Adrenal gland (tissue), 9 donors: ENCODE measurements at regions not wholly inside any gene's neighbourhood (a gene's known extent, or its start where the extent isn't known, plus 50 kb on each side); places are given as distances from the start of the nearest gene placed in this dataset.
A peak's percentile ranks its signal among the peaks of the same experiment; 100 is the strongest.

Source experiments
- DNase-seq, 7 donors: peaks; one replicate each; pipeline ENCODE4 v3.0.0-alpha.2; 2019 to 2020
- H3K27ac ChIP-seq, 5 donors: fragments of 200-600 bp; sonication (generic) in 4 of 5; 1 replicate in 3 of 5; 2 replicates in 2 of 5; pipeline versions ENCODE4 v1.5.1 to v1.8.0; 2016 to 2020; ENCODE audit warnings: mild to moderate bottlenecking in 1 of 5
- H3K27me3 ChIP-seq: fragments of 200-600 bp; 2 replicates; pipeline ENCODE4 v1.8.0; 2021
- H3K36me3 ChIP-seq, 2 donors: fragments of 200-600 bp; replicated peaks in 1 of 2; 1 replicate in 1 of 2; 2 replicates in 1 of 2; pipeline versions ENCODE4 v1.5.1 to v1.8.0; 2018 to 2022
- H3K4me1 ChIP-seq, 2 donors: fragments of 200-600 bp; replicated peaks in 1 of 2; 1 replicate in 1 of 2; 2 replicates in 1 of 2; pipeline versions ENCODE4 v1.5.1 to v1.8.0; 2018 to 2021
- H3K4me3 ChIP-seq, 4 donors: fragments of 200-600 bp; sonication (generic) in 3 of 4; one replicate each; pipeline ENCODE4 v1.5.1; 2016 to 2018
- H3K9me3 ChIP-seq, 3 donors: fragments of 200-600 bp; sonication (generic) in 1 of 3; replicated peaks in 1 of 3; 1 replicate in 2 of 3; 2 replicates in 1 of 3; pipeline versions ENCODE4 v1.5.1 to v1.8.0; 2016 to 2021
- CTCF ChIP-seq, 6 experiments: fragments of 450-650 bp in 4 of 6; fragments of 200-600 bp in 2 of 6; sonication (generic) in 1 of 6; IDR thresholded peaks; 1 replicate in 5 of 6; 2 replicates in 1 of 6; pipeline versions ENCODE4 v1.5.1 to v1.8.0; 2016 to 2021; ENCODE audit warnings: antibody characterized with exemption in 6 of 6, mild to moderate bottlenecking in 2 of 6, moderate library complexity in 1 of 6
- POLR2A ChIP-seq, 2 donors: fragments of 450-650 bp; IDR thresholded peaks; one replicate each; pipeline ENCODE4 v1.6.1; 2017; ENCODE audit warnings: antibody characterized with exemption in 2 of 2, mild to moderate bottlenecking in 2 of 2, moderate library complexity in 1 of 2
- WGBS, 4 donors: extraction: QIAGEN DNeasy Blood & Tissue Kit in 2 of 4; methylation state at CpG; one replicate each; pipeline versions ENCODE4 v1.1.5 to v1.1.7; 2013 to 2017; 5-methylcytosine and 5-hydroxymethylcytosine counted together
- intact Hi-C, 2 donors: fragments of 100-400 bp; cut with DNase I; formaldehyde crosslinking; loops; one replicate each; pipeline versions ENCODE4 v1.14.1 to v1.15.0; 2022 to 2023
- donor health status: healthy with polysubstance abuse.
- donor health status: Bipolar disorder and iron deficiency.
- donor health status: DM: yes; HTN: yes; CAD: no.
- donor health status: DM: no; HTN: no; CAD: no.
- donor health status: DM: no; HTN: no; CAD: no.

GRCh38 chr14:71625175-71625574 is 307.1 kb upstream of the RGS6 start:
- Histone ChIP-seq H3K9me3 (no peaks in the 10 kb centered on the region), H3K36me3 (no peaks in the 10 kb centered on the region), H3K4me1 (peaks cover 0 to 4% of the 10 kb centered on the region in 2 donors), H3K27ac (no peak overlapping the region), H3K27me3 (no peaks in the 10 kb centered on the region), H3K4me3 (no peak overlapping the region)
- DNase-seq = peak in 1 of 7 donors; percentile 24
- intact Hi-C loops = no loop called here
- WGBS, 4 donors = 93 to 98% (median 95%) methylated on average over 6 of the region's 6 CpGs
- TF ChIP-seq POLR2A (IDR thresholded peaks at IDR 0.05) = no peak

GRCh38 chr14:71625891-71626701 is 306.1 kb upstream of the RGS6 start:
- DNase-seq = no peak
- no peak for TF ChIP-seq POLR2A (IDR thresholded peaks at IDR 0.05)
- no peak for TF ChIP-seq CTCF (IDR thresholded peaks at IDR 0.05)
- 75 to 86% (median 78%) methylated on average over 6 of the region's 6 CpGs for WGBS, 4 donors
- intact Hi-C loops = no loop called here
- H3K4me1 ChIP-seq = peaks cover 0 to 4% of the 10 kb centered on the region in 2 donors
- H3K27me3 ChIP-seq = no peaks in the 10 kb centered on the region
- no peak overlapping the region for H3K4me3 ChIP-seq
- H3K27ac ChIP-seq = no peak overlapping the region
- H3K9me3 ChIP-seq = no peaks in the 10 kb centered on the region
- H3K36me3 ChIP-seq = no peaks in the 10 kb centered on the region

- Histone ChIP-seq H3K36me3 (no peaks in the 10 kb centered on the region), H3K9me3 (no peaks in the 10 kb centered on the region), H3K4me1 (peaks cover 0 to 4% of the 10 kb centered on the region in 2 donors), H3K27ac (no peak overlapping the region), H3K4me3 (no peak overlapping the region), H3K27me3 (no peaks in the 10 kb centered on the region)
- intact Hi-C loops = no loop called here
- no peak for TF ChIP-seq POLR2A (IDR thresholded peaks at IDR 0.05)
- TF ChIP-seq CTCF (IDR thresholded peaks at IDR 0.05) = no peak
- no peak for DNase-seq
These were observed 303.8 kb upstream of the RGS6 start for GRCh38 chr14:71628433-71628832.

- no peaks in the 10 kb centered on the region for H3K27me3 ChIP-seq
- intact Hi-C loops = no loop called here
- no peak overlapping the region for H3K4me3 ChIP-seq
- no peak for DNase-seq
- no peaks in the 10 kb centered on the region for H3K9me3 ChIP-seq
- TF ChIP-seq POLR2A (IDR thresholded peaks at IDR 0.05) (no peak), CTCF (IDR thresholded peaks at IDR 0.05) (no peak)
- H3K4me1 ChIP-seq = peaks cover 0 to 4% of the 10 kb centered on the region in 2 donors
- WGBS, 4 donors = 91 to 100% (median 93%) methylated on average over 1 of the region's 1 CpG
- no peaks in the 10 kb centered on the region for H3K36me3 ChIP-seq
- no peak overlapping the region for H3K27ac ChIP-seq
These were observed 303.0 kb upstream of the RGS6 start for GRCh38 chr14:71629250-71629649.
